ENCODE measurements at regions not wholly inside any gene's neighbourhood (a gene's known extent, or its start where the extent isn't known, plus 50 kb on each side); places are given as distances from the start of the nearest gene placed in this dataset.

GRCh38 chr4:11618666-11619282 is 190.1 kb upstream of the HS3ST1 start:
- Mint-ChIP-seq H3K4me3 (no peak overlapping the region), H3K36me3 (ENCODE audit: low read depth) (no peaks in the 10 kb centered on the region), H3K9me3 (no peaks in the 10 kb centered on the region), H3K4me1 (no peaks in the 10 kb centered on the region; the same call in 2 of the 3 replicates), H3K27me3 (ENCODE audit: insufficient read depth, low read depth, poor library complexity) (no peaks in the 10 kb centered on the region), H3K27ac (no peak overlapping the region)
- DNase-seq (ENCODE audit: low spot score), result no peak
- TF ChIP-seq, protein P1, sequence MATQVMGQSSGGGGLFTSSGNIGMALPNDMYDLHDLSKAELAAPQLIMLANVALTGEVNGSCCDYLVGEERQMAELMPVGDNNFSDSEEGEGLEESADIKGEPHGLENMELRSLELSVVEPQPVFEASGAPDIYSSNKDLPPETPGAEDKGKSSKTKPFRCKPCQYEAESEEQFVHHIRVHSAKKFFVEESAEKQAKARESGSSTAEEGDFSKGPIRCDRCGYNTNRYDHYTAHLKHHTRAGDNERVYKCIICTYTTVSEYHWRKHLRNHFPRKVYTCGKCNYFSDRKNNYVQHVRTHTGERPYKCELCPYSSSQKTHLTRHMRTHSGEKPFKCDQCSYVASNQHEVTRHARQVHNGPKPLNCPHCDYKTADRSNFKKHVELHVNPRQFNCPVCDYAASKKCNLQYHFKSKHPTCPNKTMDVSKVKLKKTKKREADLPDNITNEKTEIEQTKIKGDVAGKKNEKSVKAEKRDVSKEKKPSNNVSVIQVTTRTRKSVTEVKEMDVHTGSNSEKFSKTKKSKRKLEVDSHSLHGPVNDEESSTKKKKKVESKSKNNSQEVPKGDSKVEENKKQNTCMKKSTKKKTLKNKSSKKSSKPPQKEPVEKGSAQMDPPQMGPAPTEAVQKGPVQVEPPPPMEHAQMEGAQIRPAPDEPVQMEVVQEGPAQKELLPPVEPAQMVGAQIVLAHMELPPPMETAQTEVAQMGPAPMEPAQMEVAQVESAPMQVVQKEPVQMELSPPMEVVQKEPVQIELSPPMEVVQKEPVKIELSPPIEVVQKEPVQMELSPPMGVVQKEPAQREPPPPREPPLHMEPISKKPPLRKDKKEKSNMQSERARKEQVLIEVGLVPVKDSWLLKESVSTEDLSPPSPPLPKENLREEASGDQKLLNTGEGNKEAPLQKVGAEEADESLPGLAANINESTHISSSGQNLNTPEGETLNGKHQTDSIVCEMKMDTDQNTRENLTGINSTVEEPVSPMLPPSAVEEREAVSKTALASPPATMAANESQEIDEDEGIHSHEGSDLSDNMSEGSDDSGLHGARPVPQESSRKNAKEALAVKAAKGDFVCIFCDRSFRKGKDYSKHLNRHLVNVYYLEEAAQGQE (IDR thresholded peaks at IDR 0.05; ENCODE audit: unreplicated experiment), result no peak
- TF ChIP-seq EZH2 (IDR thresholded peaks at IDR 0.05; ENCODE audit: low read depth, unreplicated experiment) (no peak), JUNB (IDR thresholded peaks at IDR 0.05; ENCODE audit: unreplicated experiment) (no peak), STAT1 (IDR thresholded peaks at IDR 0.05; ENCODE audit: unreplicated experiment) (no peak), ZNF114 (CRISPR knock-in tag; IDR thresholded peaks at IDR 0.05) (no peak), ZNF331 (CRISPR knock-in tag; IDR thresholded peaks at IDR 0.05; ENCODE audit: low read depth) (no peak), POLR2AphosphoS5 (IDR thresholded peaks at IDR 0.05; ENCODE audit: low read depth) (no peak), NANOG (IDR thresholded peaks at IDR 0.05; ENCODE audit: borderline replicate concordance) (no peak)
- Histone ChIP-seq H3K79me2 (replicated peaks; ENCODE audit: insufficient read depth) (no peaks in the 10 kb centered on the region), H3F3A (replicated peaks; ENCODE audit: low read depth) (no peaks in the 10 kb centered on the region), H2AFZ (no peak overlapping the region), H4K20me1 (replicated peaks; ENCODE audit: insufficient read depth) (no peaks in the 10 kb centered on the region), H3K4me1 (ENCODE audit: insufficient read depth) (no peaks in the 10 kb centered on the region), H3K27me3 (ENCODE audit: insufficient read depth) (no peaks in the 10 kb centered on the region), H3K4me3 (no peak overlapping the region), H3K4me2 (no peak overlapping the region), H3K36me3 (ENCODE audit: insufficient read depth) (no peaks in the 10 kb centered on the region), H3K9me2 (ENCODE audit: insufficient read depth) (0 out of 2 replicates have a peak, but pooled peaks cover 3% of the 10 kb centered on the region), H3K27ac (ENCODE audit: low read depth) (no peak overlapping the region)
- ATAC-seq, result no peak

DNA sequence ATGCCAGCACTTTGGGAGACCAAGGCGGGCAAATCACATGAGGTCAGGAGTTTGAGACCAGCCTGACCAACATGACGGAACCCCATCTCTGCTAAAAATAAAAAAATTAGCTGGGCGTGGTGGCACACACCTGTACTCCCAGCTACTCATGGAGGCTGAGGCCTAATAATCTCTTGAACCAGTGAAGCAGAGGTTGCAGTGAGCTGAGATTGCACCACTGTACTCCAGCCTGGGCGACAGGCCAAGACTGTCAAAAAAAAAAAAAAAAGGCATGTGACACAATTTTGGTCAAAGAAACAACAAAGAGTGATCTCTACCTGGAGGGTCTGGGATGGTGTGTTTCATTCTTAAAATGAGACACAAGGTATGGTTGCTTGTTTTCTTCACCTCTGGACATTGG is 188.2 kb upstream of the HS3ST1 start:
- DNase-seq (ENCODE audit: low spot score), result no peak
- no peak overlapping the region for H3K4me2 ChIP-seq
- Mint-ChIP-seq H3K4me1 (no peaks in the 10 kb centered on the region), H3K27ac (no peak overlapping the region), H3K27me3 (ENCODE audit: insufficient read depth, low read depth, poor library complexity) (no peaks in the 10 kb centered on the region), H3K36me3 (ENCODE audit: low read depth) (no peaks in the 10 kb centered on the region), H3K9me3 (no peaks in the 10 kb centered on the region), H3K4me3 (no peak overlapping the region)
- H3K4me3 ChIP-seq, result no peak overlapping the region
- no peaks in the 10 kb centered on the region for H3K79me2 ChIP-seq (replicated peaks; ENCODE audit: insufficient read depth)
- H2AFZ ChIP-seq, result no peak overlapping the region
- no peak for ATAC-seq
- H3K9me2 ChIP-seq (ENCODE audit: insufficient read depth), result 0 out of 2 replicates have a peak, but pooled peaks cover 3% of the 10 kb centered on the region
- no peaks in the 10 kb centered on the region for H3K4me1 ChIP-seq (ENCODE audit: insufficient read depth)
- no peaks in the 10 kb centered on the region for H3K27me3 ChIP-seq (ENCODE audit: insufficient read depth)
- no peaks in the 10 kb centered on the region for H4K20me1 ChIP-seq (replicated peaks; ENCODE audit: insufficient read depth)
- no peak overlapping the region for H3K27ac ChIP-seq (ENCODE audit: low read depth)
- H3F3A ChIP-seq (replicated peaks; ENCODE audit: low read depth), result no peaks in the 10 kb centered on the region
- no peaks in the 10 kb centered on the region for H3K36me3 ChIP-seq (ENCODE audit: insufficient read depth)
- TF ChIP-seq ZNF462 (CRISPR knock-in tag; IDR thresholded peaks at IDR 0.05) (no peak), ZNF331 (CRISPR knock-in tag; IDR thresholded peaks at IDR 0.05; ENCODE audit: low read depth) (no peak), ZNF114 (CRISPR knock-in tag; IDR thresholded peaks at IDR 0.05) (no peak), STAT1 (IDR thresholded peaks at IDR 0.05; ENCODE audit: unreplicated experiment) (no peak)
- TF ChIP-seq, protein P2, sequence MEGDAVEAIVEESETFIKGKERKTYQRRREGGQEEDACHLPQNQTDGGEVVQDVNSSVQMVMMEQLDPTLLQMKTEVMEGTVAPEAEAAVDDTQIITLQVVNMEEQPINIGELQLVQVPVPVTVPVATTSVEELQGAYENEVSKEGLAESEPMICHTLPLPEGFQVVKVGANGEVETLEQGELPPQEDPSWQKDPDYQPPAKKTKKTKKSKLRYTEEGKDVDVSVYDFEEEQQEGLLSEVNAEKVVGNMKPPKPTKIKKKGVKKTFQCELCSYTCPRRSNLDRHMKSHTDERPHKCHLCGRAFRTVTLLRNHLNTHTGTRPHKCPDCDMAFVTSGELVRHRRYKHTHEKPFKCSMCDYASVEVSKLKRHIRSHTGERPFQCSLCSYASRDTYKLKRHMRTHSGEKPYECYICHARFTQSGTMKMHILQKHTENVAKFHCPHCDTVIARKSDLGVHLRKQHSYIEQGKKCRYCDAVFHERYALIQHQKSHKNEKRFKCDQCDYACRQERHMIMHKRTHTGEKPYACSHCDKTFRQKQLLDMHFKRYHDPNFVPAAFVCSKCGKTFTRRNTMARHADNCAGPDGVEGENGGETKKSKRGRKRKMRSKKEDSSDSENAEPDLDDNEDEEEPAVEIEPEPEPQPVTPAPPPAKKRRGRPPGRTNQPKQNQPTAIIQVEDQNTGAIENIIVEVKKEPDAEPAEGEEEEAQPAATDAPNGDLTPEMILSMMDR (conservative IDR thresholded peaks at IDR 0.05; ENCODE audit: low read depth in 2 of 2), result no peak
